SK-N-SH (cell line): ENCODE measurements at regions not wholly inside any gene's neighbourhood (a gene's known extent, or its start where the extent isn't known, plus 50 kb on each side); places are given as distances from the start of the nearest gene placed in this dataset.

Experiments used
- CTCF ChIA-PET: fragments of 300-600, 350-600 bp; formaldehyde crosslinking; extraction: SDS; loops from one replicate; lab custom pipeline; 2021; lab: Yijun Ruan, JAX
- POLR2A ChIA-PET: fragments of 350-600 bp; sonication (Branson Sonifier 250); formaldehyde crosslinking; extraction: SDS; loops from one replicate; lab custom pipeline; 2020; ENCODE audit warnings: antibody characterized with exemption, inconsistent platforms; lab: Yijun Ruan, JAX
- DNase-seq: peaks from one replicate; pipeline ENCODE4 v3.0.0; 2012
- H2AFZ ChIP-seq: fragments of 200-600 bp; sonication (generic); 2 replicates; pipeline ENCODE4 v1.8.1; 2016; ENCODE audit warnings: antibody characterized with exemption, mild to moderate bottlenecking, low read depth
- H3F3A ChIP-seq: fragments of 200-600 bp; sonication (generic); replicated peaks from 2 replicates; pipeline ENCODE3; 2016; ENCODE audit warnings: antibody characterized with exemption, mild to moderate bottlenecking; ENCODE audit not compliant: insufficient read depth
- H3K27ac ChIP-seq, 2 experiments: fragments of 200-500 bp in 1 of 2; fragments of 200-600 bp in 1 of 2; sonication (Bioruptor generic) in 1 of 2; sonication (generic), shearing (Covaris generic) in 1 of 2; 2 replicates each; pipeline versions ENCODE4 v1.5.1 to v1.6.1; 2014 to 2016; ENCODE audit warnings: low read depth in 2 of 2, inconsistent platforms in 1 of 2, low read length in 1 of 2, mild to moderate bottlenecking in 1 of 2, mixed read lengths in 1 of 2
- H3K27me3 ChIP-seq: fragments of 200-600 bp; sonication (generic), shearing (Covaris generic); 2 replicates; pipeline ENCODE4 v1.6.1; 2016; ENCODE audit warnings: mixed run types; ENCODE audit not compliant: insufficient read depth
- H3K36me3 ChIP-seq, 2 experiments: fragments of 200-500 bp in 1 of 2; fragments of 200-600 bp in 1 of 2; sonication (Bioruptor generic) in 1 of 2; sonication (generic) in 1 of 2; replicated peaks in 1 of 2; 2 replicates each; pipeline versions ENCODE3 to v1.5.1; 2014 to 2016; ENCODE audit warnings: low read length in 1 of 2, mild to moderate bottlenecking in 1 of 2; ENCODE audit not compliant: insufficient read depth in 2 of 2, control insufficient read depth in 1 of 2
- H3K4me1 ChIP-seq, 2 experiments: fragments of 200-500 bp in 1 of 2; fragments of 200-600 bp in 1 of 2; sonication (Bioruptor generic) in 1 of 2; sonication (generic), shearing (Covaris generic) in 1 of 2; 2 replicates each; pipeline versions ENCODE4 v1.5.1 to v1.6.1; 2014 to 2016; ENCODE audit warnings: low read depth in 1 of 2, low read length in 1 of 2, mixed run types in 1 of 2; ENCODE audit not compliant: insufficient read depth in 2 of 2, control insufficient read depth in 1 of 2
- H3K4me2 ChIP-seq: fragments of 200-600 bp; sonication (generic), shearing (Covaris generic); 2 replicates; pipeline ENCODE4 v1.6.1; 2017; ENCODE audit warnings: mixed run types
- H3K4me3 ChIP-seq, 2 experiments: fragments of 200-500 bp in 1 of 2; fragments of 200-600 bp in 1 of 2; sonication (Bioruptor generic) in 1 of 2; sonication (generic), shearing (Covaris generic) in 1 of 2; 2 replicates each; pipeline versions ENCODE4 v1.5.1 to v1.8.1; 2014 to 2016; ENCODE audit warnings: low read depth in 2 of 2, inconsistent platforms in 1 of 2, low read length in 1 of 2, mild to moderate bottlenecking in 1 of 2, mixed read lengths in 1 of 2, moderate library complexity in 1 of 2
- H3K79me2 ChIP-seq: fragments of 200-600 bp; sonication (generic); 2 replicates; pipeline ENCODE4 v1.8.1; 2017; ENCODE audit warnings: mild to moderate bottlenecking; ENCODE audit not compliant: insufficient read depth
- H3K9ac ChIP-seq: fragments of 200-600 bp; sonication (generic); 2 replicates; pipeline ENCODE4 v1.6.1; 2017; ENCODE audit warnings: mixed run types
- H3K9me2 ChIP-seq: fragments of 200-600 bp; sonication (generic); 2 replicates; pipeline ENCODE4 v1.6.1; 2017; ENCODE audit warnings: mixed run types
- H3K9me3 ChIP-seq: fragments of 200-600 bp; sonication (generic); 2 replicates; pipeline ENCODE4 v1.6.1; 2017; ENCODE audit warnings: mixed run types, mild to moderate bottlenecking, moderate library complexity
- H4K20me1 ChIP-seq: fragments of 200-600 bp; sonication (generic); 2 replicates; pipeline ENCODE4 v1.6.1; 2017; ENCODE audit warnings: mild to moderate bottlenecking, mixed run types; ENCODE audit not compliant: insufficient read depth
- ELF1 ChIP-seq: IDR thresholded peaks from 2 replicates; pipeline ENCODE4 v1.4.0; 2012
- EP300 ChIP-seq, 2 experiments: IDR thresholded peaks; 2 replicates each; pipeline versions ENCODE4 v1.4.0 to v1.6.1; 2012; ENCODE audit warnings: borderline replicate concordance in 1 of 2, low read depth in 1 of 2, low read length in 1 of 2
- FOSL2 ChIP-seq: IDR thresholded peaks from 2 replicates; pipeline ENCODE4 v1.4.0; 2012; ENCODE audit warnings: low read depth, mild to moderate bottlenecking, moderate library complexity, borderline replicate concordance
- FOXJ3 ChIP-seq: sonication (generic); formaldehyde crosslinking; IDR thresholded peaks from 2 replicates; pipeline ENCODE4 v1.5.1; 2020; ENCODE audit warnings: mild to moderate bottlenecking, missing genetic modification reagents
- FOXM1 ChIP-seq: IDR thresholded peaks from 2 replicates; pipeline ENCODE4 v1.4.0; 2012; ENCODE audit warnings: low read depth, mild to moderate bottlenecking
- GATA2 ChIP-seq: sonication (generic); formaldehyde crosslinking; IDR thresholded peaks from 2 replicates; pipeline ENCODE4 v1.5.0; 2020; ENCODE audit warnings: mild to moderate bottlenecking, missing genetic modification reagents
- MAX ChIP-seq: IDR thresholded peaks from 2 replicates; pipeline ENCODE4 v1.4.0; 2012; ENCODE audit warnings: low read depth
- NRF1 ChIP-seq: IDR thresholded peaks from 2 replicates; pipeline ENCODE4 v1.6.1; 2012; ENCODE audit warnings: low read depth, mild to moderate bottlenecking, low read length
- POLR2AphosphoS5 ChIP-seq: IDR thresholded peaks from 2 replicates; pipeline ENCODE4 v1.6.1; 2012; ENCODE audit warnings: low read depth, low read length
- RAD21 ChIP-seq: IDR thresholded peaks from 2 replicates; pipeline ENCODE4 v1.6.1; 2012; ENCODE audit warnings: mild to moderate bottlenecking, low read length
- RCOR1 ChIP-seq: fragments of 150-350 bp; IDR thresholded peaks from 2 replicates; pipeline ENCODE4 v1.6.1; 2017; ENCODE audit warnings: antibody characterized with exemption, low read length
- SIN3A ChIP-seq: IDR thresholded peaks from 2 replicates; pipeline ENCODE4 v1.6.1; 2012; ENCODE audit warnings: low read depth, mild to moderate bottlenecking, low read length, moderate library complexity, borderline replicate concordance
- TAF1 ChIP-seq: IDR thresholded peaks from 2 replicates; pipeline ENCODE4 v1.6.1; 2012; ENCODE audit warnings: low read depth, mild to moderate bottlenecking, low read length, moderate library complexity, borderline replicate concordance
- TCF12 ChIP-seq: IDR thresholded peaks from 2 replicates; pipeline ENCODE4 v1.4.0; 2012
- USF2 ChIP-seq: fragments of 150-350 bp; IDR thresholded peaks from 2 replicates; pipeline ENCODE4 v1.6.1; 2017; ENCODE audit warnings: antibody characterized with exemption, low read length, low read depth, borderline replicate concordance
- YY1 ChIP-seq: IDR thresholded peaks from 2 replicates; pipeline ENCODE4 v1.4.0; 2012; ENCODE audit warnings: low read depth, mild to moderate bottlenecking
- WGBS: methylation state at CpG from one replicate; pipeline ENCODE4 v1.1.6; 2017; ENCODE audit warnings: low lambda C conversion rate; 5-methylcytosine and 5-hydroxymethylcytosine counted together

- POLR2A ChIA-PET, result no interaction called here
These were observed 118.6 kb downstream of the NAA11 start for GRCh38 chr4:79207281-79207680.

GRCh38 chr4:79206660-79207059 is 119.2 kb downstream of the NAA11 start:
- TF ChIP-seq EP300 (IDR thresholded peaks at IDR 0.05; ENCODE audit: borderline replicate concordance in 1 of 2, low read depth in 1 of 2, low read length in 1 of 2) (no peak), USF2 (no peak), RCOR1 (no peak), POLR2AphosphoS5 (no peak), FOSL2 (no peak), MAX (no peak)
- DNase-seq, result no peak
- no peaks in the 10 kb centered on the region for H3F3A ChIP-seq
- H3K9ac ChIP-seq, result no peak overlapping the region
- CTCF ChIA-PET, result no interaction called here
- H3K4me1 ChIP-seq, result no peaks in the 10 kb centered on the region
- WGBS, result 46% methylated on average over 4 of the region's 4 CpGs
- no peaks in the 10 kb centered on the region for H3K36me3 ChIP-seq
- no peaks in the 10 kb centered on the region for H3K9me3 ChIP-seq
- no peak overlapping the region for H2AFZ ChIP-seq
- POLR2A ChIA-PET, result no interaction called here
- no peaks in the 10 kb centered on the region for H3K27me3 ChIP-seq
- no peak overlapping the region for H3K4me2 ChIP-seq
- no peaks in the 10 kb centered on the region for H3K79me2 ChIP-seq
- H3K9me2 ChIP-seq, result no peaks in the 10 kb centered on the region
- no peak overlapping the region for H3K4me3 ChIP-seq
- no peaks in the 10 kb centered on the region for H4K20me1 ChIP-seq
- H3K27ac ChIP-seq, result no peak overlapping the region

More at GRCh38 chr4:79207281-79207680, 118.6 kb downstream of the NAA11 start:
- H3K36me3 ChIP-seq, result no peaks in the 10 kb centered on the region
- H3K9me3 ChIP-seq, result no peaks in the 10 kb centered on the region
- H3K27me3 ChIP-seq, result no peaks in the 10 kb centered on the region
- no peak overlapping the region for H2AFZ ChIP-seq
- no peak overlapping the region for H3K27ac ChIP-seq
- no peaks in the 10 kb centered on the region for H3F3A ChIP-seq
- CTCF ChIA-PET, result no interaction called here
- H3K9me2 ChIP-seq, result no peaks in the 10 kb centered on the region
- no peak for TF ChIP-seq YY1
- no peak for TF ChIP-seq ELF1
- no peak for TF ChIP-seq NRF1
- TF ChIP-seq SIN3A, result no peak
- TF ChIP-seq FOXM1, result no peak
- TF ChIP-seq TCF12, result no peak
- TF ChIP-seq TAF1, result no peak
- no peak for TF ChIP-seq RAD21
- no peak for TF ChIP-seq GATA2 (CRISPR knock-in tag)
- TF ChIP-seq MAX, result no peak
- TF ChIP-seq FOXJ3, result no peak
- H4K20me1 ChIP-seq, result no peaks in the 10 kb centered on the region
- no peaks in the 10 kb centered on the region for H3K79me2 ChIP-seq
- H3K9ac ChIP-seq, result no peak overlapping the region
- no peak overlapping the region for H3K4me3 ChIP-seq
- H3K4me1 ChIP-seq, result no peaks in the 10 kb centered on the region
- DNase-seq, result no peak
- H3K4me2 ChIP-seq, result no peak overlapping the region
